Hepatocyte (in vitro differentiated cells): ENCODE measurements at regions not wholly inside any gene's neighbourhood (a gene's known extent, or its start where the extent isn't known, plus 50 kb on each side); places are given as distances from the start of the nearest gene placed in this dataset.
A peak's percentile ranks its signal among the peaks of the same experiment; 100 is the strongest.

ENCODE experiments used
- DNase-seq: peaks from one replicate; pipeline ENCODE4 v3.0.0-alpha.2; 2016; ENCODE audit warnings: low spot score
- H2AFZ ChIP-seq: fragments of 200-600 bp; sonication (generic); 2 replicates; pipeline ENCODE4 v1.6.0; 2016; ENCODE audit warnings: antibody characterized with exemption, mild to moderate bottlenecking
- H3K27ac ChIP-seq: fragments of 200-600 bp; sonication (generic); 2 replicates; pipeline ENCODE4 v1.5.1; 2016; ENCODE audit warnings: mild to moderate bottlenecking
- H3K27me3 ChIP-seq: fragments of 200-600 bp; sonication (generic); 2 replicates; pipeline ENCODE4 v1.6.1; 2016
- H3K36me3 ChIP-seq: fragments of 200-600 bp; sonication (generic); replicated peaks from 2 replicates; pipeline ENCODE4 v1.5.1; 2016; ENCODE audit warnings: low read depth; ENCODE audit not compliant: insufficient read depth
- H3K4me1 ChIP-seq: fragments of 200-600 bp; sonication (generic); 2 replicates; pipeline ENCODE4 v1.5.1; 2016; ENCODE audit warnings: mild to moderate bottlenecking, moderate library complexity; ENCODE audit not compliant: insufficient read depth
- H3K4me2 ChIP-seq: fragments of 200-600 bp; sonication (generic); 2 replicates; pipeline ENCODE4 v1.6.0; 2016
- H3K4me3 ChIP-seq: fragments of 200-600 bp; sonication (generic); 2 replicates; pipeline ENCODE4 v1.5.1; 2016; ENCODE audit warnings: mild to moderate bottlenecking
- H3K79me2 ChIP-seq: fragments of 200-600 bp; sonication (generic); 2 replicates; pipeline ENCODE4 v1.6.0; 2017; ENCODE audit warnings: mild to moderate bottlenecking
- H3K9me2 ChIP-seq: fragments of 200-600 bp; sonication (generic); replicated peaks from 2 replicates; pipeline ENCODE4 v1.6.0; 2017; ENCODE audit warnings: mild to moderate bottlenecking; ENCODE audit not compliant: insufficient read depth
- H3K9me3 ChIP-seq: fragments of 200-600 bp; sonication (generic); 2 replicates; pipeline ENCODE4 v1.5.1; 2016; ENCODE audit warnings: low read depth, mild to moderate bottlenecking
- H4K20me1 ChIP-seq: fragments of 200-600 bp; sonication (generic); 2 replicates; pipeline ENCODE4 v1.6.0; 2016; ENCODE audit warnings: mild to moderate bottlenecking; ENCODE audit not compliant: insufficient read depth, poor library complexity, severe bottlenecking
- CTCF ChIP-seq: fragments of 200-600 bp; sonication (generic); IDR thresholded peaks from 2 replicates; pipeline ENCODE4 v1.5.1; 2016; ENCODE audit warnings: antibody characterized with exemption, mild to moderate bottlenecking; ENCODE audit not compliant: poor library complexity
- EZH2 ChIP-seq: fragments of 200-600 bp; sonication (generic); IDR thresholded peaks from 2 replicates; pipeline ENCODE4 v1.6.1; 2016; ENCODE audit warnings: antibody characterized with exemption, mild to moderate bottlenecking, borderline replicate concordance
- EZH2phosphoT487 ChIP-seq: fragments of 200-600 bp; sonication (generic); IDR thresholded peaks from one replicate; pipeline ENCODE4 v1.6.1; 2018; ENCODE audit warnings: antibody characterized with exemption, mild to moderate bottlenecking, low read depth, moderate library complexity; ENCODE audit not compliant: unreplicated experiment, severe bottlenecking
- whole genome bisulfite sequencing: methylation state at CpG from one replicate; pipeline ENCODE4 v1.1.6; 2016; ENCODE audit warnings: low lambda C conversion rate; ENCODE audit errors: missing lambda C conversion rate; 5-methylcytosine and 5-hydroxymethylcytosine counted together

DNA sequence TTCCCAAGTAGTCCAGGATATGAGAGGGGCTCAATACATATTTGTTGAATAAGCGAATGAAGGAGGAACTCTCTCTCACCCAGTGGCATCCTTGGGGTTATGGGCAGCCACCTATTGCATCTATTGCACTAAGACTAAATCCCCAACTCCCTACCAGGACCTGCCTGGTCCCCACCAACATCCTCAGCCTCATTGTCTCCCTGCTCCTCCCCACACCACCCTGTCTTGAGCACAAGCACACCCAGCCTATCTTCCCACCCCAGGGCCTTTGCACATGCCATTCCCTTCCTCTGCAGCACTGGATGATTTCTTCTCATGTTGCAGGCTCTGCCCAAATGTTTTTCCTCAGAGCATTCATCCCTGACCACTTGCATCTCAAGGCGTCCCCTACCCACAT, 133.8 kb downstream of the BARX1 start:
- DNase-seq = no peak
- no peaks in the 10 kb centered on the region for H4K20me1 ChIP-seq
- no peaks in the 10 kb centered on the region for H3K4me1 ChIP-seq
- no peaks in the 10 kb centered on the region for H3K9me2 ChIP-seq
- no peak overlapping the region for H3K4me3 ChIP-seq
- H3K79me2 ChIP-seq = no peaks in the 10 kb centered on the region
- H3K9me3 ChIP-seq = no peaks in the 10 kb centered on the region
- H3K27ac ChIP-seq = no peak overlapping the region
- peaks cover 21% of the 10 kb centered on the region for H3K27me3 ChIP-seq
- no peak overlapping the region for H2AFZ ChIP-seq
- TF ChIP-seq CTCF = no peak
- TF ChIP-seq EZH2 = no peak
- TF ChIP-seq EZH2phosphoT487 = no peak
- no peak overlapping the region for H3K4me2 ChIP-seq
- H3K36me3 ChIP-seq = no peaks in the 10 kb centered on the region
- 94% methylated on average over 2 of the region's 2 CpGs for WGBS

GRCh38 chr9:93820667-93821306, 134.4 kb downstream of the BARX1 start:
- Histone ChIP-seq H3K36me3 (no peaks in the 10 kb centered on the region), H3K9me3 (no peaks in the 10 kb centered on the region), H3K79me2 (no peaks in the 10 kb centered on the region), H3K4me1 (no peaks in the 10 kb centered on the region), H3K9me2 (no peaks in the 10 kb centered on the region), H3K27me3 (peaks cover 21% of the 10 kb centered on the region), H3K4me3 (no peak overlapping the region), H3K27ac (no peak overlapping the region), H3K4me2 (no peak overlapping the region), H4K20me1 (no peaks in the 10 kb centered on the region), H2AFZ (no peak overlapping the region)
- TF ChIP-seq CTCF (peak; percentile 6), EZH2 (no peak)
- 50% methylated on average over 5 of the region's 6 CpGs for WGBS
- DNase-seq = no peak

- H3K4me3 ChIP-seq = no peak overlapping the region
- peak; percentile 2 for DNase-seq
- no peak overlapping the region for H3K4me2 ChIP-seq
- H3K27ac ChIP-seq = no peak overlapping the region
- H3K9me3 ChIP-seq = no peaks in the 10 kb centered on the region
- H3K79me2 ChIP-seq = no peaks in the 10 kb centered on the region
- no peaks in the 10 kb centered on the region for H3K36me3 ChIP-seq
- H3K4me1 ChIP-seq = no peaks in the 10 kb centered on the region
- H2AFZ ChIP-seq = no peak overlapping the region
- H3K27me3 ChIP-seq = peaks cover 17% of the 10 kb centered on the region
- H4K20me1 ChIP-seq = no peaks in the 10 kb centered on the region
- no peak for TF ChIP-seq EZH2
- no peak for TF ChIP-seq EZH2phosphoT487
- no peak for TF ChIP-seq CTCF
- H3K9me2 ChIP-seq = no peaks in the 10 kb centered on the region
- WGBS = 88% methylated on average over 5 of the region's 5 CpGs
Observed at GRCh38 chr9:93819905-93820304, 135.2 kb downstream of the BARX1 start.
